ENCODE measurements at regions not wholly inside any gene's neighbourhood (a gene's known extent, or its start where the extent isn't known, plus 50 kb on each side); places are given as distances from the start of the nearest gene placed in this dataset.

GRCh38 chr18:40932862-40933261 is 1022.2 kb upstream of the PIK3C3 start:
- TF ChIP-seq SIN3A (conservative IDR thresholded peaks at IDR 0.05 in 1 of 2, IDR thresholded peaks at IDR 0.05 in 1 of 2; ENCODE audit: low read depth in 1 of 2, low read length in 2 of 2) (no peak), POLR2A (IDR thresholded peaks at IDR 0.05; ENCODE audit: control extremely low read depth in 1 of 2, low read depth in 2 of 2, low read length in 2 of 2) (no peak), TAF1 (IDR thresholded peaks at IDR 0.05; ENCODE audit: low read depth, low read length) (no peak), CTCF (IDR thresholded peaks at IDR 0.05; ENCODE audit: control extremely low read depth in 1 of 3, insufficient read depth in 1 of 3, low read depth in 1 of 3, low read length in 3 of 3) (no peak), RXRA (IDR thresholded peaks at IDR 0.05; ENCODE audit: insufficient read depth, low read depth, low read length) (no peak), CHD2 (IDR thresholded peaks at IDR 0.05; ENCODE audit: low read length) (no peak), CEBPB (IDR thresholded peaks at IDR 0.05; ENCODE audit: low read depth, low read length) (no peak), SUZ12 (IDR thresholded peaks at IDR 0.05; ENCODE audit: low read length) (no peak), PHF8 (conservative IDR thresholded peaks at IDR 0.05; ENCODE audit: low read depth, low read length) (no peak), POLR2AphosphoS5 (IDR thresholded peaks at IDR 0.05; ENCODE audit: low read depth, low read length) (no peak)

All from H1 (cell line).